ENCODE measurements at regions not wholly inside any gene's neighbourhood (a gene's known extent, or its start where the extent isn't known, plus 50 kb on each side); places are given as distances from the start of the nearest gene placed in this dataset.

DNA sequence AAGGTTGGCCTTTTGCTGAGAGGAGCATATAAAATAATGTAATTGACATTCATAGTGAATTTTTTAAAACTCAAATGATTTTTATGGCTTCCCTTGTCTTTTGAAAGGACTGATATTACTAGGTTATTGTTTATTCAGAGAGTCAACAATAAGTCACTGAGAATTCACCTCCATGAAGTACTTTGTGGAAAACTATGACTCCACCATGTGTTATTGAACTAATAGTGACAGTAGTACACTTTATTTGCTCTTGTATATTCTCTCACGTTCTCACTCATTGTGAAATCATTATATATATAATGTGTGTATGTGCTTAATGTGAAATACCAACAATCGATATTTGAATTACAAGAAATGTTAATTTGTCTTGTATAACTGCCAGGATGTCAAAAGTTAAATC, 267.4 kb upstream of the CCDC179 start:
- Mint-ChIP-seq H3K36me3 (peaks cover 22% of the 10 kb centered on the region), H3K4me1 (peaks cover 14% of the 10 kb centered on the region), H3K4me3 (no peak overlapping the region), H3K27ac (no peak overlapping the region), H3K9me3 (peaks cover 43% of the 10 kb centered on the region), H3K27me3 (ENCODE audit: low read depth) (no peaks in the 10 kb centered on the region)
- TF ChIP-seq, protein P1, sequence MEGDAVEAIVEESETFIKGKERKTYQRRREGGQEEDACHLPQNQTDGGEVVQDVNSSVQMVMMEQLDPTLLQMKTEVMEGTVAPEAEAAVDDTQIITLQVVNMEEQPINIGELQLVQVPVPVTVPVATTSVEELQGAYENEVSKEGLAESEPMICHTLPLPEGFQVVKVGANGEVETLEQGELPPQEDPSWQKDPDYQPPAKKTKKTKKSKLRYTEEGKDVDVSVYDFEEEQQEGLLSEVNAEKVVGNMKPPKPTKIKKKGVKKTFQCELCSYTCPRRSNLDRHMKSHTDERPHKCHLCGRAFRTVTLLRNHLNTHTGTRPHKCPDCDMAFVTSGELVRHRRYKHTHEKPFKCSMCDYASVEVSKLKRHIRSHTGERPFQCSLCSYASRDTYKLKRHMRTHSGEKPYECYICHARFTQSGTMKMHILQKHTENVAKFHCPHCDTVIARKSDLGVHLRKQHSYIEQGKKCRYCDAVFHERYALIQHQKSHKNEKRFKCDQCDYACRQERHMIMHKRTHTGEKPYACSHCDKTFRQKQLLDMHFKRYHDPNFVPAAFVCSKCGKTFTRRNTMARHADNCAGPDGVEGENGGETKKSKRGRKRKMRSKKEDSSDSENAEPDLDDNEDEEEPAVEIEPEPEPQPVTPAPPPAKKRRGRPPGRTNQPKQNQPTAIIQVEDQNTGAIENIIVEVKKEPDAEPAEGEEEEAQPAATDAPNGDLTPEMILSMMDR (IDR thresholded peaks at IDR 0.05; ENCODE audit: unreplicated experiment), result no peak
- DNase-seq (ENCODE audit: low spot score in 2 of 2, unreplicated experiment in 2 of 2), result no peak

DNA sequence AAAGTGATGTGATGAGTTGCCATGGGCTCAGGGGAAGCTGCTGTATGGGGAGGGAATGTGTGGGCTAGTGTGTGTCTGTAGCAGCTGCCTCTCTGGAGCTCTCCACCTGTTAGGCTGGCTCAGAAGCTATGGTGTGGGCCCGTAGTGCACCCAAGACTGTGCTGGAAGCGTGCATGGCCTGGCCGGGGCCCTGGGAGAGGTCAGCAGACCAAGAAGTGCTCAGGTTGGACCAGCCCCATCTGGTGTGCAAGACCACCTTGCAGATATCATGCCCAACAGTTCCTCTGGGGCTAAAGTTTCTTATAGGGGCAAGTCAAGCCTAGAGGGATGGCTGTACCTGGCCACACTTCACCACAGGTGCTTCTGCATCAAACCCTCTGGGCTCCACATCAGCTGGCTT, 274.4 kb upstream of the CCDC179 start:
- Mint-ChIP-seq H3K4me3 (no peak overlapping the region), H3K27me3 (ENCODE audit: low read depth) (no peaks in the 10 kb centered on the region), H3K4me1 (peaks cover 12% of the 10 kb centered on the region), H3K27ac (no peak overlapping the region), H3K36me3 (peaks cover 27% of the 10 kb centered on the region), H3K9me3 (peaks cover 44% of the 10 kb centered on the region)
- TF ChIP-seq, protein P1 (IDR thresholded peaks at IDR 0.05; ENCODE audit: unreplicated experiment), result no peak
- no peak for DNase-seq (ENCODE audit: low spot score in 2 of 2, unreplicated experiment in 2 of 2)

DNA sequence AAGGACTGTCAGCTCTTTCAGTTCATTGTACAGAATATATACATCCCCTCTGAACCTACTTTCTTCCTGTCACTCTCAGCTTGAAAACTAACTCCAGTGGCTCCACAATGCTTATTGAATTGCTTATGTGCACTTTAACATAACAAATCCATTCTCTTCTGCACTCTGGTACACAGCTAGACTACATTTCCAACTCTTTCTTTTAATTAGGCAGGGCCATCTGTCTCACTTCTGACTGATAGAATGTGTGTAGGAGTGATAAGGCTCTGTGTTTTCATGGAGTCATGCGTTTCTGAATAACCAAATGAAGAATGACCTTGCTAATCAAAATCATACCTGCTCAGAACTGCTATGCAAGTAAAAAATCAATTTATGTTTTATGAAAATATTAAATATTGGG, 278.5 kb upstream of the CCDC179 start:
- Mint-ChIP-seq H3K4me3 (no peak overlapping the region), H3K4me1 (peaks cover 12% of the 10 kb centered on the region), H3K27me3 (ENCODE audit: low read depth) (no peaks in the 10 kb centered on the region), H3K9me3 (peaks cover 9% of the 10 kb centered on the region), H3K27ac (peak overlapping the region; percentile 54), H3K36me3 (no peaks in the 10 kb centered on the region)
- no peak for DNase-seq (ENCODE audit: low spot score in 2 of 2, unreplicated experiment in 2 of 2)
- TF ChIP-seq, protein P1 (IDR thresholded peaks at IDR 0.05; ENCODE audit: unreplicated experiment), result no peak

DNA sequence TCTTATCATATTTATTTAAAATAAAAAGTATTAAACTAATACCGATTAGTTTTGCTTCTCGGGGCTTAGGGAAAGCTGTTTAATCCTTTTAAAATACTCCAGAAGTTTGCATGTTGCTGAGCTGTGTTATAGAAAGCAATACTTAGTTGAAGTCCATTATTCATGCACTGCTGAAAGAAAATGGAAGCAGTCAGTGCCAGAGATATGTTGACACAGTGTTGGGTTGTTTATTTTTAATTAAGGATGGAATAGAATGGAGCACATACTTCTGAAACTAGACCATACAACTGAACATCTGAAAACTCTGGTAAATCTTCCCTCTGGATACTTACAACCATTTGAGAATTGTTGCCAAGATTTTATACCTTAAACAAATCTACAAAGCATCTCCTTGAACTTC, 282.7 kb upstream of the CCDC179 start:
- Mint-ChIP-seq H3K4me1 (peaks cover 12% of the 10 kb centered on the region), H3K4me3 (no peak overlapping the region), H3K27me3 (ENCODE audit: low read depth) (no peaks in the 10 kb centered on the region), H3K36me3 (no peaks in the 10 kb centered on the region), H3K27ac (no peak overlapping the region), H3K9me3 (peaks cover 6% of the 10 kb centered on the region)
- TF ChIP-seq, protein P1 (IDR thresholded peaks at IDR 0.05; ENCODE audit: unreplicated experiment), result no peak
- no peak for DNase-seq (ENCODE audit: low spot score in 2 of 2, unreplicated experiment in 2 of 2)

DNA sequence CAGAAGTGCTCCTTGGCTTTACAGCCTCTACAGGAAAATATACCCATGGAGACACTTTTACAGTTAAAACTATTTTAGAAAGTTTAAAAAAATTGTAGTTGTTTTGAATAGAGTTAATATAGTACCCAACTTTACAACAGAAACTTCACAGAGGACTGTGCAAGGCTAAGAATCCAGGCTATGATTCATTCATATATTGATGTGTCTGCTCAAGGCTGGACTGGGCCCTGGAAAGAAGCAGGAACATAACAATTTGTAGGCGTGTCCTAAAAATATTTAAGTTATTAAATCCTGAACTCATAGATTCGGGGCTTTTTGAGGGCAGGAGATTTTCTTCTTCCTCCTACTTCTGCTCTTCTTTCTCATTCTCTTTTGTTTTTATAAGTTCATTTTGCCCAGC, 291.5 kb upstream of the CCDC179 start:
- Mint-ChIP-seq H3K4me3 (no peak overlapping the region), H3K4me1 (peaks cover 6% of the 10 kb centered on the region), H3K27me3 (ENCODE audit: low read depth) (no peaks in the 10 kb centered on the region), H3K27ac (no peak overlapping the region), H3K9me3 (no peaks in the 10 kb centered on the region), H3K36me3 (peaks cover 3% of the 10 kb centered on the region)
- TF ChIP-seq, protein P1 (IDR thresholded peaks at IDR 0.05; ENCODE audit: unreplicated experiment), result no peak
- DNase-seq (ENCODE audit: low spot score in 2 of 2, unreplicated experiment in 2 of 2), result no peak

DNA sequence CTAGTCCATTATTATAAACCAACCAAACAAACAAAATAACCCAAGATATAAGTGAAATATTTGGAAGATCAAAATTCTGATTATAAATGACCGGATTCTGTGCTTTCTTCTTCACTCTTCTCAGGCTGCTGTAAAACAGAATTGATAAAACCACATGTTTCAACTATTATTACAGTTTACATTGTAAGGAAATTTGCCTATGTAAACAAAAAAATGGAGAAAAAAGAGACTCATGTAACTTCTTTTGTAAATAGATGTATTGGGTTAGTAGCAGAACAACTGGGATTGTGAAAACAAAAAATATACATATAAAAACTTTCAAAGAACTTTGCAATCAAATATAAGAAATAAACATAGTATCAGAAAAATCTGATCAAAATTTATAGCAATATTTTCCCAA, 295.2 kb upstream of the CCDC179 start:
- H3K4me1 Mint-ChIP-seq, result peaks cover 6% of the 10 kb centered on the region
- no peak overlapping the region for H3K4me3 Mint-ChIP-seq
- H3K9me3 Mint-ChIP-seq, result no peaks in the 10 kb centered on the region
- TF ChIP-seq, protein P1 (IDR thresholded peaks at IDR 0.05; ENCODE audit: unreplicated experiment), result no peak
- H3K36me3 Mint-ChIP-seq, result peaks cover 6% of the 10 kb centered on the region
- DNase-seq (ENCODE audit: low spot score in 2 of 2, unreplicated experiment in 2 of 2), result no peak
- H3K27me3 Mint-ChIP-seq (ENCODE audit: low read depth), result no peaks in the 10 kb centered on the region
- no peak overlapping the region for H3K27ac Mint-ChIP-seq
